ENCODE measurements at regions not wholly inside any gene's neighbourhood (a gene's known extent, or its start where the extent isn't known, plus 50 kb on each side); places are given as distances from the start of the nearest gene placed in this dataset.

GRCh38 chr17:33366960-33367359 lies 73.9 kb upstream of the ASIC2 start:
- Histone ChIP-seq H3K9me3 (replicated peaks; ENCODE audit: control insufficient read depth, insufficient read depth, low read length) (peaks cover 2% of the 10 kb centered on the region), H3K9ac (replicated peaks; ENCODE audit: extremely low read depth, insufficient read depth, low read length) (no peak overlapping the region), H3K9me1 (replicated peaks; ENCODE audit: control insufficient read depth, extremely low read depth, insufficient read depth, low read length) (no peaks in the 10 kb centered on the region), H3K27ac (ENCODE audit: insufficient read depth, low read depth, low read length) (no peak overlapping the region), H3K4me2 (ENCODE audit: insufficient read depth, low read length) (no peak overlapping the region), H3K4me1 (ENCODE audit: control insufficient read depth, extremely low read depth, insufficient read depth, low read length) (no peaks in the 10 kb centered on the region), H3K27me3 (ENCODE audit: control insufficient read depth in 2 of 2, insufficient read depth in 2 of 2, low read length in 2 of 2) (no peaks in the 10 kb centered on the region), H2AFZ (ENCODE audit: low read depth, low read length) (no peak overlapping the region), H3K4me3 (replicated peaks in 1 of 3; ENCODE audit: insufficient read depth in 1 of 3, low read depth in 1 of 3, low read length in 3 of 3) (no peak overlapping the region), H3K79me2 (ENCODE audit: control insufficient read depth, insufficient read depth, low read length) (no peaks in the 10 kb centered on the region), H4K20me1 (replicated peaks; ENCODE audit: control insufficient read depth, extremely low read depth, insufficient read depth, low read length) (no peaks in the 10 kb centered on the region), H3K36me3 (ENCODE audit: control insufficient read depth in 2 of 2, extremely low read depth in 1 of 2, insufficient read depth in 2 of 2, low read length in 2 of 2) (no peaks in the 10 kb centered on the region)
- ChIA-PET POLR2A (no interaction called here), CTCF (no interaction called here)
- no peak for TF ChIP-seq POLR2A (IDR thresholded peaks at IDR 0.05; ENCODE audit: low read depth, low read length)
- no peak for TF ChIP-seq FOS (IDR thresholded peaks at IDR 0.05; ENCODE audit: borderline replicate concordance, insufficient read depth, low read length)
- no peak for TF ChIP-seq JUN (IDR thresholded peaks at IDR 0.05; ENCODE audit: borderline replicate concordance, insufficient read depth, insufficient read length, low read depth)
- TF ChIP-seq, protein P1, sequence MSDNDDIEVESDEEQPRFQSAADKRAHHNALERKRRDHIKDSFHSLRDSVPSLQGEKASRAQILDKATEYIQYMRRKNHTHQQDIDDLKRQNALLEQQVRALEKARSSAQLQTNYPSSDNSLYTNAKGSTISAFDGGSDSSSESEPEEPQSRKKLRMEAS (IDR thresholded peaks at IDR 0.05; ENCODE audit: insufficient read depth, insufficient read length): no peak
- no peak for TF ChIP-seq GATA2 (IDR thresholded peaks at IDR 0.05; ENCODE audit: insufficient read depth, insufficient read length, low read depth, low read length)
- no peak for TF ChIP-seq MYC (IDR thresholded peaks at IDR 0.05; ENCODE audit: low read depth, low read length)
- no peak for TF ChIP-seq EZH2 (IDR thresholded peaks at IDR 0.05; ENCODE audit: borderline replicate concordance, low read depth, low read length, severe bottlenecking)
- TF ChIP-seq POLR2AphosphoS5 (IDR thresholded peaks at IDR 0.05; ENCODE audit: insufficient read depth, low read depth, low read length): no peak
- no peak for TF ChIP-seq CTCF (IDR thresholded peaks at IDR 0.05; ENCODE audit: extremely low read depth in 1 of 2, insufficient read depth in 1 of 2, low read depth in 1 of 2, low read length in 2 of 2)
- dilution Hi-C loops (cut with MboI; ENCODE audit: extremely low pct_ligation_motif_present, low sequenced_read_pairs) (no loop called here), intact Hi-C loops (cut with micrococcal nuclease) (no loop called here)
- no peak for FAIRE-seq
- no peak for DNase-seq (ENCODE audit: low read depth, low spot score)
- BruUV-seq (replicated peaks): no TSS peak

Measured in endothelial cell of umbilical vein (primary cell).